ENCODE measurements at regions not wholly inside any gene's neighbourhood (a gene's known extent, or its start where the extent isn't known, plus 50 kb on each side); places are given as distances from the start of the nearest gene placed in this dataset.

DNA sequence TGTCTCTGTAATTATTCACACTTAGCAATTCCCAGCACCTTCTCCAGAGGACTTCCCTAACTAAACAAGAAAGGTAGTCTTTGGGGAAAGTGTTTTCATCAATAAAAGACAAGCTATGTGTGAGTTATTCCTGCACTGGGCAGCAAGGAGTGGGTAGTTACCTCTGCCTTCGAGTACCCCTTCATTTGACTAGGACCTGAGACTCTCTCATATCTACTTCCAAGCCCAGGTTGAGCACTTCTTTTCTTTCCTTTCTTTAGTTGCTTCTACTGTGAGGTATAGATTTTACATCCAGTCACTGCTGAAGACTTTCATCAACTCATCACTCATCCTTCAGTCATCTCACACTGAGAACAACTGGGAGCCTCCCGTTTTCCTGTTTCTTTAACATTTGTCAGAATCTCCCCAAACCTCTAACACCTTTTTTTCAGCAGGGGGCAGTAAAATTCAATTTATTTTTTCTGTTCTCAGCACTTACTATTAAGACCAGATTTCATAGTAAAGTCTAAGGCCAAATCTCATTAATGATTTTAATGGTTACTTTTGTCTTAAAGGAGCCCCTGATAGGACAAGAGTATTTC lies 80.1 kb upstream of the PRSS1 start:
- TF ChIP-seq CTCF (conservative IDR thresholded peaks at IDR 0.05 in 1 of 2, IDR thresholded peaks at IDR 0.05 in 1 of 2; ENCODE audit: extremely low read depth in 1 of 2, insufficient read depth in 1 of 2, low read depth in 1 of 2, low read length in 2 of 2) = peak; percentile 25 to 28
- TF ChIP-seq EZH2 (IDR thresholded peaks at IDR 0.05; ENCODE audit: borderline replicate concordance, low read length) = no peak
